ENCODE measurements at regions not wholly inside any gene's neighbourhood (a gene's known extent, or its start where the extent isn't known, plus 50 kb on each side); places are given as distances from the start of the nearest gene placed in this dataset.

GRCh38 chr7:17039372-17039771 lies 157.6 kb upstream of the AGR3 start:
- no peaks in the 10 kb centered on the region; the same call in 1 of the 2 replicates for H3K4me1 ChIP-seq (ENCODE audit: insufficient read depth, low read length)
- H3K9me3 ChIP-seq (ENCODE audit: control insufficient read depth, low read depth, low read length), result no peaks in the 10 kb centered on the region
- H3K4ac ChIP-seq (ENCODE audit: low read depth, low read length), result no peak overlapping the region
- H3K23me2 ChIP-seq (ENCODE audit: insufficient read length, low read depth, low read length, poor library complexity, severe bottlenecking), result no peaks in the 10 kb centered on the region
- no peak overlapping the region for H3K18ac ChIP-seq (ENCODE audit: insufficient read length, low read depth, low read length)
- H3K9ac ChIP-seq (ENCODE audit: extremely low read depth, insufficient read length, low read length), result no peak overlapping the region
- H3K23ac ChIP-seq (ENCODE audit: insufficient read length, low read depth, low read length), result no peak overlapping the region
- H2AFZ ChIP-seq (ENCODE audit: low read length), result no peak overlapping the region
- no peak overlapping the region for H3K4me2 ChIP-seq (ENCODE audit: insufficient read depth, insufficient read length, low read length)
- no peaks in the 10 kb centered on the region for H4K20me1 ChIP-seq (ENCODE audit: control insufficient read depth, insufficient read depth, insufficient read length)
- H2BK15ac ChIP-seq (ENCODE audit: low read depth, low read length), result no peak overlapping the region
- H4K5ac ChIP-seq (ENCODE audit: insufficient read length, low read depth, low read length), result no peak overlapping the region
- no peaks in the 10 kb centered on the region for H3K9me3 Mint-ChIP-seq
- H4K8ac ChIP-seq (replicated peaks; ENCODE audit: insufficient read length, low read depth, low read length), result no peak overlapping the region
- no peak overlapping the region for H3K4me3 Mint-ChIP-seq
- no peak overlapping the region for H2BK12ac ChIP-seq (ENCODE audit: insufficient read length, low read depth, low read length)
- no peak overlapping the region for H2BK20ac ChIP-seq (ENCODE audit: low read depth, low read length, poor library complexity, severe bottlenecking)
- H2AK5ac ChIP-seq (ENCODE audit: insufficient read length, low read length), result no peak overlapping the region
- H3K79me2 ChIP-seq (ENCODE audit: insufficient read depth, low read length), result no peaks in the 10 kb centered on the region
- WGBS (ENCODE audit: extremely low coverage, insufficient read length, low lambda C conversion rate), result no CpG with 5 or more reads among the region's 2 CpGs
- no peak overlapping the region for H4K91ac ChIP-seq (ENCODE audit: insufficient read length, low read depth, low read length)
- no peak for DNase-seq
- H3K27ac Mint-ChIP-seq, result no peak overlapping the region
- no peak overlapping the region for H3K27ac ChIP-seq (ENCODE audit: insufficient read length, low read depth, low read length)
- no peak overlapping the region for H3K14ac ChIP-seq (ENCODE audit: insufficient read depth, low read length)
- TF ChIP-seq CTCF (conservative IDR thresholded peaks at IDR 0.05), result no peak
- H3K4me1 Mint-ChIP-seq, result peaks cover 0 to 11% of the 10 kb centered on the region in 2 experiments; a peak in 2 of 4 replicates
- no peaks in the 10 kb centered on the region for H3K27me3 Mint-ChIP-seq (ENCODE audit: low read depth)
- no peaks in the 10 kb centered on the region for H3K36me3 Mint-ChIP-seq (ENCODE audit: insufficient read depth in 1 of 3, low read depth in 3 of 3)
- no peak overlapping the region for H2BK120ac ChIP-seq (ENCODE audit: low read depth, low read length, poor library complexity, severe bottlenecking)
- no peaks in the 10 kb centered on the region for H3K79me1 ChIP-seq (ENCODE audit: insufficient read depth, low read depth, low read length, poor library complexity, severe bottlenecking)
- H3K27me3 ChIP-seq (ENCODE audit: insufficient read depth, low read length), result no peaks in the 10 kb centered on the region
- no peak overlapping the region for H2BK5ac ChIP-seq (ENCODE audit: insufficient read length, low read length)
- H3T11ph ChIP-seq (ENCODE audit: low read length), result no peak overlapping the region
- H3K56ac ChIP-seq (ENCODE audit: insufficient read length, low read depth, low read length), result no peak overlapping the region
